ENCODE measurements at regions not wholly inside any gene's neighbourhood (a gene's known extent, or its start where the extent isn't known, plus 50 kb on each side); places are given as distances from the start of the nearest gene placed in this dataset.

- TF ChIP-seq CTCF (IDR thresholded peaks at IDR 0.05) (no peak), POLR2A (IDR thresholded peaks at IDR 0.05) (no peak)
Observed at GRCh38 chr20:17137692-17138091, 89.1 kb upstream of the PCSK2 start.
